GOT3 (cell line): ENCODE measurements at regions not wholly inside any gene's neighbourhood (a gene's known extent, or its start where the extent isn't known, plus 50 kb on each side); places are given as distances from the start of the nearest gene placed in this dataset.
"Not testable (repeated sequence)": the region's sequence is repeated elsewhere in the genome, so short reads cannot be mapped to it uniquely, and the experiment has no call there.

Source experiments
- DNase-seq: peaks from one replicate; lab custom pipeline; 2025; ENCODE audit warnings: mixed read lengths; lab: John Stamatoyannopoulos, UW

- no peak for DNase-seq
Measured at GRCh38 chr14:87630846-87631245, 362.1 kb downstream of the GALC start.

- DNase-seq, result no peak
Measured at GRCh38 chr14:87629788-87630187, 363.2 kb downstream of the GALC start.

DNA sequence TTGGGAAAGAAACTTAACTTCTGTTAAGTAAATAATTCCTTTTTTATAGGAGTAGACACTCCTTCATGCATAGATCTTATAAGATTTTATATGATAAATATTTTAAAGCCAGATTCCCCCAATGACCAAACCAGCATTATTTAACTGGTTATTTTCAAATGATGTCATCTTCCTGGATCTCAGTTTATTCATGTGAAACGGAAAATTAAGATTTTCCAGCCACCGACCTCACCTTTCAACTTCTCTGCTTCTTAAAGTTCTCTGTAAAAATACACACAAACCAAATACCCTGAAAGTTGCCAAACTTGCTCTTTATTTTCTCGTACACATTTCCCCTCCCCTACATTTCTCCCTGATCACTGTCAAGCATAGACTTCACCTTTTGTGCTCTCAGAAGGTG is 364.2 kb downstream of the GALC start:
- no peak for DNase-seq

DNA sequence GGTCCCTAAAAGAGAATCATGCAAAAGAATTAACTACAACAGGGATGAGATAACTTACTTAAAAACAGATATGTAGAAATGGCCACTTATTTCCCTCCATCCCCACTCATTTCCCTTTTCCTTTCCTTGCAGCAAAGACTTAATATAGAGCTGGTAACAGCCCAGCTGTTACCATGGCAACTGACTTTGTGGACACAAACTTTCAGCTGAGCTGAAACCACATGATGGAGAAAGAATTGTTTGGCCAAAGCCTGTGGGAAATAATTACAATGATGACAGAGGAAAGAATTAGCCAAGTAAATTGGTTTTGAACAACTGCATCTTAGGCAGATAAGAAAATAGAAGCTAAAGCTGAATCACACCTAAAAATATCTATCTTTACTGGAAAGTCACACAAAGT is 364.9 kb downstream of the GALC start:
- DNase-seq, result peak; percentile 9

DNA sequence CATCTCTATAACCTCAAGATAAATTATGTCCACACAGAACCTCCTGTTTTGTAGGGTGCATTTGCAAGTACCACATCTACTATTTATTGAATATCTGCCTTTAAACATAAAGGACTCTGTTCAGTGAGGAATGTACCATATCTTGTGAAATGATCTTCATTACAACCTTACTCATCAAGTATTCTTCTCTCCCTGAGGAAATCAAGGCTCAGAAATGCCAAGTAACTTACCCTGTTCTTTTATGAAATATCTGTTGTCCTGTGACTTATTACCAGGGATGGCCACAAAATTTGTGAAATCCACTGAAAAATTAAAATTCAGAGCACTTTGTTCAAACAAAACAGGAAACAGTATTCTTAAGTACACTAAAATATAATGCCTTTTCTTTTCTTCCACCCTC is 366.7 kb downstream of the GALC start:
- no peak for DNase-seq

DNA sequence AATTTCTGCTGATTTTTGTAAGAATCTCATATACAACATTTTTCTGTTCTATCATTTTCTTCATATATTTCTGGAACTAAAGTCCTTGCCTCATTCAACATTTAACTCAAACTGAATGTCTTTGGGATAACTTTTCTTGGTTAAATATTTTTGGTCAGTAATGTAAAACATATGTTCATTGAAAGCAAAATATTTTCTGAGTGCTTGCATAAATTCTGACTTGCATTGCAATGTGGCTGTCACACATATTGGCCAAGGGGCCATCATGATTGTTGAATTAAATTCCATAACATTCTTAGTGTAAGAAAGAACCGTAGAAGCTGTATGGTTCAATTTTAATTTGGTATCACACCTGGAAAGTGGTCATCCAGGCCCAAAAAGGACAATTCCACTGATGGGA is 369.4 kb downstream of the GALC start:
- DNase-seq, result no peak

- DNase-seq, result no peak
Measured at GRCh38 chr14:87617079-87617478, 375.9 kb downstream of the GALC start.

DNA sequence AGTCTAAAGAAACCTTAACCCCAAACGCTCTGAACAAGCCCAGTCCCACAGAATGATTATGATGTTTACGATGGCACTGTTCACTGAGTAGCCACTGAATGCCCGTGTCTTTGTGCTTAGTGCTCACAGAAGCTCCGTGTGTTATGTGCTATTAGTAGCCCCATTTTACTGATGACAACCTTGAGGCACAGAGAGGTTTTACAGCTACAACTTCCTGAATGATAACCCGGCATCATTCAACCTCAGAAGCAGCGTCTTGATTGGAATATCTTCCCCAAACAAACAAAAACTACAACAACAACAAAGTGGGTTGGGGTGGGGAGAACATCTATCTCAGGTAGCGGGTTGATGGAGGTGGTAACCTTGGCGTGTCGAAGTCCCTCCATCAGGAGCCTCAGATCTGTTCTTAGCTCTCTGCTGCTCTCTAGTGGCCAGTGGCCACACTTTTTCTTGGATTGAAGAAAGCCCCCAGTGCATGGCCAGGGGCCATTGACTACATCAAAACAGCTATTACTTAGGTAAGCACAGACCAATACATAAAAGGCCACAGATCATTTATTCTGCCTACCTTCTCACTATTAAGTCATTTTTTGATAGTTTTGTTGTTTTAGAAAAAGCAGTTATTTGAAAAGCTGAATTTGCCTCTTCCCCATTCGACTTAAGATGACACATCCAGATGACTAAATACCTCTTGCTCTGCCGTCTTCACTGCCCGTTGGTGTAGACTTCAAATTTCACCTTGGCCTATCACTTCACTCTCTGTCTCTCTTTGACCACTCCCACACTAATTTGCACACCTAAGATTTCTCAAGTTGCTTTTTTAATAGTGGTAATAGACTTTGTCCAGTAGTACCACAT is 376.9 kb downstream of the GALC start:
- DNase-seq, result no peak

GRCh38 chr14:87615047-87615446 is 377.9 kb downstream of the GALC start:
- no peak for DNase-seq

- no peak for DNase-seq
Measured at GRCh38 chr14:87613881-87614280, 379.1 kb downstream of the GALC start.

GRCh38 chr14:87607056-87607455 is 385.9 kb downstream of the GALC start:
- not testable (repeated sequence) for DNase-seq

DNA sequence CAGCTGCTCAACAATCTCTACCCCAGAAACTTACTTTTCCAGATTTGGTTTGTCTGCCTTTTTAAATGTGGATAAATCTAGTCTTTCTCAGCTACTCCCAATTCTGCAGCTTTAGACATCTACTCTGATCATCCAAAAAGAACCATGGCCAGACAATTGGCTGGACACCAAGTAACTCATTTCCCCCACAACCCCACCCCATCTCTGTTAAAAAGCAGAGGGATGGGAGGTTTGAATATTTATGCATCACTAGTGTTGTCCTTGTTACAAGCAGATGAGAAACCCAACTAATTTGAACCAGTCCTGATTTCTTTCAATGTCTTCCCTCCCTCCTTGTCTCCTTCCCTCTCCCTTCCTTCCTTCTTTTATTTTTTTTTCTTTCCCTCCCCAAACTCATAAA is 391.9 kb downstream of the GALC start:
- DNase-seq, result no peak

- no peak for DNase-seq
Measured at GRCh38 chr14:87600240-87600639, 392.7 kb downstream of the GALC start.

DNA sequence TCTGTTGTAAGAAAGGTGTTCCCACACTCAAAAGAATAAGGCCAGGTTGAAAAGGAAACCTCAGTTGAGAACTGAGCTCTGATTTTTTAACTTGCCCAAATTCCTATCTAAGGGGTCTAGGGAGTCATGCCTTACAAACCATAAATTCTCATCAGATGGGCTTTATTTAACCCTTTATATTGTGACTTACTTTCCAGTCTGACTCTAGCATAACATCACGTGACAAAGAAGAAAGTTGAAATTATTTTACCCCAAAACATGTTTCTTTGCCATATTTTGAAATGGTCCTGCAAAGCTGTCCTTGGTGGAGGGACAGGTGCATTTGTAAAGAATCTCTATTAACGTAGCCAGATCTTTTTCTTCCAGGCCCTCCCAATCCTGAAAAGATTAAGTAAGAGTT is 411.7 kb downstream of the GALC start:
- no peak for DNase-seq

DNA sequence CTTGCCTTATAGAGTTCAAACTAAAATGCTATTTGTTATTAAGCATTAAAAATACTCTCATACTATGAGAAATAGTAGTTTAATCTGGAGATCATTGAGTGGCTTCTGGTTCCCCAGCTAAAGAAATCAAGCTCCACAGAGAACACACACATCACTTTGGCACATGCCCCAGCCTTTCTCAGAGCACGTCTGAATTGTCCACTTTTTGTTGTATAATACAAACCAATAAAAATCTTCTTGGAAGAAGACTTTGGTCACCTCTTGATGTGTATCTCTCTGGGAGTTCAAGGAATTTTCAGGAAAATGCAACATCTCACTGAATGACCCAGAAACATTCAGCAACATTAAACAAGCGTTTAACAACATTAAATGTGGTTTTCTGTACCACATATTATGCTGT is 413.9 kb downstream of the GALC start:
- no peak for DNase-seq

DNA sequence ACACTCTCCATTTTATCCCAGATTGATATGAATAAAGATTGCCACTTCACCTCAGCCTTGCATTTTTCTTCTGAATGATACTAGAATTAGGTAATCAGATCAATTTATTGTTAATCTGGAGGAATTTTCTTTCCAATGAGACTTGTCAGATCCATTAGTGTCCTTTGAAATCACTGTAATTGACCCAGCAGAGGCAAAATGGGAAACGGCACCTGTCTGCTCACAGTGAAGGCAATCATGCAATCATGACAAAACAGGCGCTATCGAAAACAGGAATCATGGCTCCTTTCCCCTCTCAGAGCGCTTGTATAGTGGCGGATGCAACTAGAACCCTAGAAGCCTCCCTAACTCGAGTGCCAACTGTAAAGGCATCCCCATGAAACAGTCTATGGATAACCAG is 417.6 kb downstream of the GALC start:
- DNase-seq, result no peak

- DNase-seq, result no peak
Measured at GRCh38 chr14:87573591-87573990, 419.4 kb downstream of the GALC start.

DNA sequence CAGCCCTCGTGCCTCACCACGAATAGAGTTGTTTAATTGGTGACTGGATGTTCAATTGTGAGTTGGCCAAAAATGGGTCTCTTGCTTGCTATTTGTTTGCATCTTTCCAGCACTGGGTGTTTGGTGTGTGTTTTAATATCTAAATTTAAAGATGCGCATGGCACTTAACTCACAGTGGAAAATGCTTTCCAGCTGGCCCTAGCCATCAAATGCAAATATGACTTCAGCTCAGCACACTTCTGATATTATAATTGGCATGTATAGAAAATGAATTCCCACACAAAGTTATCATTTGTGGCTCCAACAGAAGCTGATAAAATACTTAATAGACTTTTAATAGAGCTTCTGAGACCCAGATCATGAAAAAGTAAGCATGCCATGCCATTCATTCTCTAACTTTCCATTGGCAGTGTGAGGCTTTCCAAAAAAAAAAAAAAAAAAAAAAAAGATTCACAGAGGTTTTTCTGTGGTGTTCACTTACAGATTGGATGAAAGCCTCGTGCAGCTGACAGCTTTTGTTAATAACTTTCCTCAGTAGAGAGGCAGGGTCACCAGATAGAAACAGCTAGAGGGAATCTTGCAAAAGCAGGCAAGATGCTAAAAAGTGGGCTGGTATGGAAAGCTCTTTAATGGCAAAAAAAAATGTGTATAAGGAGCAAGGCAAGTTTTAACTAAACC is 425.2 kb downstream of the GALC start:
- DNase-seq, result no peak

- DNase-seq, result no peak
Measured at GRCh38 chr14:87566991-87567390, 426.0 kb downstream of the GALC start.

GRCh38 chr14:87547536-87547935 is 445.4 kb downstream of the GALC start:
- no peak for DNase-seq

GRCh38 chr14:87542288-87542687 is 450.7 kb downstream of the GALC start:
- no peak for DNase-seq

- DNase-seq, result no peak
Measured at GRCh38 chr14:87540339-87540738, 452.6 kb downstream of the GALC start.

GRCh38 chr14:87529081-87529480 is 463.9 kb downstream of the GALC start:
- DNase-seq, result no peak

DNA sequence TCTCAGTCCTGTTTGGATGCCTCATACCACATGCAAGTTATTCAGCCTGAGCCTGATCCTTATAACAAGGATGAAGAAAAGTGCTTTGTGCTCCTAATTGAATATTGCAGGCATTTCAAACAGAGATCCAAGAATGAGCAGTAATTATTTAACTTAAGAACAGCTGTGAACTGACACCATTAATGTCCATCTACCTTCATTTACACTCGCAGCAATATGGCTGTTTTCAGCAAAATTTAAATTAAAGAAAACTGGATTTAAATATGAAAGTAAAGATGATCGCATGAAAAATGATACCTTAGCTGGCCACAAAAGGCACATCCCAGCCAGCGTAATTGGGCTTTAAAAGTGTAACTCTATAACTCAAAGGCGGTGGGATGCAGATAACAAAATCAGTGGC is 466.3 kb downstream of the GALC start:
- no peak for DNase-seq
